ENCODE measurements at regions not wholly inside any gene's neighbourhood (a gene's known extent, or its start where the extent isn't known, plus 50 kb on each side); places are given as distances from the start of the nearest gene placed in this dataset.

DNA sequence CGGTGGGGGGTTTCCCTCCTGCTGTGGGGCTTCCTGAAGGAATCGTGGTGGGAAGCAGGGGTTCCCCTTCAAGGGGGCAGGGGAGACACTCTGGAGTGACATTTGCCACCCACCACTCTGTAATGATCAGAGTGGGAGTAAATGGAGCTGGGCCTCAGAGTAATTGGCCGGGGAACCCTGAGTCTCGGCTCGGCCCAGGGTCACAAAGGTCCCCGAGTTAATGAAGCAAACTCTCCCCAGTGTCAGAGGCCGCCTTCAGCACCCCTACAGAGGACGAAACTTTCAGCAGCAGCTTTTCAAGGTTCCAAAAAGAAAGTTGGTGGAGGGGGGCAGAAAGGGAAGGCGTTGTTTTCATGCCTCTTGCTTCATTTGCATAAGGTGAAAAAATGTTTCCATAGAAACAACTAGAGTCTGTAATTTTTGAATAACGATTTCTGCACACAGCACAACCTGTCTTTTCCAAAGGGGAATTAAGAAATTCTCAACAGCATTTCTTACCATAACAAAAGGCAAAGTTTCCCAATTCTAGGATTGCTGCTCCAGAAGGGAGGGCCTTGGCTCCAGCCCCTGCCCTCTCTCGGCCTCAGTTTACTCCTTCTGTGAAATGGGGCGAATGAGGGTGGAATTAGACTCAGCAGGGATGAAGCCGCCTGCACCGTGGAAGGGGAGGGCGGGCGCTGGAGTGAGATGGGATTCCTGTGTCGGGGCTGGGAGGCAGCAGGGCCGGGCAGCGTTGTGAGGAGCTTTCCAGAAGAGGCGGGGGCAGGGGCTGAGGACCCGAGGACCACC is 67.0 kb upstream of the BEGAIN start:
- TF ChIP-seq, protein P1, sequence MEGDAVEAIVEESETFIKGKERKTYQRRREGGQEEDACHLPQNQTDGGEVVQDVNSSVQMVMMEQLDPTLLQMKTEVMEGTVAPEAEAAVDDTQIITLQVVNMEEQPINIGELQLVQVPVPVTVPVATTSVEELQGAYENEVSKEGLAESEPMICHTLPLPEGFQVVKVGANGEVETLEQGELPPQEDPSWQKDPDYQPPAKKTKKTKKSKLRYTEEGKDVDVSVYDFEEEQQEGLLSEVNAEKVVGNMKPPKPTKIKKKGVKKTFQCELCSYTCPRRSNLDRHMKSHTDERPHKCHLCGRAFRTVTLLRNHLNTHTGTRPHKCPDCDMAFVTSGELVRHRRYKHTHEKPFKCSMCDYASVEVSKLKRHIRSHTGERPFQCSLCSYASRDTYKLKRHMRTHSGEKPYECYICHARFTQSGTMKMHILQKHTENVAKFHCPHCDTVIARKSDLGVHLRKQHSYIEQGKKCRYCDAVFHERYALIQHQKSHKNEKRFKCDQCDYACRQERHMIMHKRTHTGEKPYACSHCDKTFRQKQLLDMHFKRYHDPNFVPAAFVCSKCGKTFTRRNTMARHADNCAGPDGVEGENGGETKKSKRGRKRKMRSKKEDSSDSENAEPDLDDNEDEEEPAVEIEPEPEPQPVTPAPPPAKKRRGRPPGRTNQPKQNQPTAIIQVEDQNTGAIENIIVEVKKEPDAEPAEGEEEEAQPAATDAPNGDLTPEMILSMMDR (IDR thresholded peaks at IDR 0.05) = no peak
- TF ChIP-seq POLR2A (IDR thresholded peaks at IDR 0.05) (no peak), POLR2AphosphoS5 (IDR thresholded peaks at IDR 0.05) (no peak), EP300 (IDR thresholded peaks at IDR 0.05) (no peak)

All from stomach (tissue), 4 donors.